Heart right ventricle (tissue), 16 donors: ENCODE measurements at regions not wholly inside any gene's neighbourhood (a gene's known extent, or its start where the extent isn't known, plus 50 kb on each side); places are given as distances from the start of the nearest gene placed in this dataset.

Experiments
- ATAC-seq, 8 donors: fragments of 200-7000 bp; cut with Tn5 transposase; one replicate each; pipeline ENCODE4 v1.9.1; 2020; ENCODE audit warnings: mild to moderate bottlenecking in 8 of 8, moderate library complexity in 8 of 8, moderate number of reproducible peaks in 1 of 8
- DNase-seq, 2 donors: peaks; one replicate each; pipeline ENCODE4 v3.0.0-alpha.2; 2020
- H3K27ac ChIP-seq, 10 donors: fragments of 200-600 bp; sonication (generic) in 2 of 10; one replicate each; pipeline versions ENCODE4 v1.5.0 to v1.8.0; 2020 to 2022; ENCODE audit warnings: mild to moderate bottlenecking in 3 of 10
- H3K27me3 ChIP-seq, 7 donors: fragments of 200-600 bp; one replicate each; pipeline ENCODE4 v1.8.0; 2021 to 2022; ENCODE audit warnings: mild to moderate bottlenecking in 2 of 7
- H3K36me3 ChIP-seq, 9 donors: fragments of 200-600 bp; sonication (generic) in 1 of 9; one replicate each; pipeline versions ENCODE4 v1.5.0 to v1.8.0; 2020 to 2022; ENCODE audit warnings: mild to moderate bottlenecking in 2 of 9
- H3K4me1 ChIP-seq, 9 donors: fragments of 200-600 bp; sonication (generic) in 1 of 9; one replicate each; pipeline versions ENCODE4 v1.5.0 to v1.8.0; 2020 to 2022; ENCODE audit warnings: mild to moderate bottlenecking in 4 of 9
- H3K4me3 ChIP-seq, 10 donors: fragments of 200-600 bp; sonication (generic) in 2 of 10; one replicate each; pipeline versions ENCODE4 v1.5.0 to v1.8.0; 2020 to 2022; ENCODE audit warnings: mild to moderate bottlenecking in 7 of 10, moderate library complexity in 2 of 10
- H3K9me3 ChIP-seq, 11 donors: fragments of 200-600 bp in 10 of 11; sonication (generic) in 2 of 11; one replicate each; pipeline versions ENCODE4 v1.5.0 to v1.8.0; 2013 to 2022; ENCODE audit warnings: mild to moderate bottlenecking in 2 of 11, control low read depth in 1 of 11, moderate library complexity in 1 of 11
- WGBS, 2 donors: extraction: QIAGEN DNeasy Blood & Tissue Kit; methylation state at CpG; one replicate each; pipeline ENCODE4 v1.1.7; 2013; ENCODE audit warnings: inconsistent platforms in 1 of 2; 5-methylcytosine and 5-hydroxymethylcytosine counted together
- intact Hi-C, 10 donors: fragments of 100-400 bp; cut with DNase I; formaldehyde crosslinking; loops; one replicate each; pipeline versions ENCODE4 v1.11.1 to v1.14.2; 2022
- TF ChIP-seq, protein P1 (sequence below), 9 donors: fragments of 200-600 bp; sonication (generic) in 2 of 9; IDR thresholded peaks; one replicate each; pipeline versions ENCODE4 v1.5.0 to v1.8.0; 2021 to 2022; ENCODE audit warnings: antibody characterized with exemption in 9 of 9, mild to moderate bottlenecking in 5 of 9, moderate library complexity in 1 of 9
- donor health status: Arrhythmogenic right ventricular cardiomyopathy.
- donor health status: ischemic (EF 13 %, LVEDD 7.1; RV severe dilation, severe dysfunction).
- donor health status: healthy with polysubstance abuse.
- donor health status: DM: no; HTN: yes; CAD: no.
- donor health status: DM: no; HTN: no; CAD: no.
- donor health status: ischemic (EF 25% LVEDD 6.9; RV normal size, moderate dysfunction).
- donor health status: ischemic (EF 25% LVEDD 5.7; RV mildly dilated, moderate dysfunction).
- donor health status: healthy.
- donor health status: DM: yes; HTN: yes; CAD: no.
- donor health status: Ischemic cardiomyopathy.
- donor health status: ischemic (EF 35%, LVEDD 5.7; RV mildly dilated, moderate dysfunction).
- donor health status: nonischemic (EF 11% LVEDD 7.7; RV severe dilation, severe dysfunction).
- donor health status: DM: yes; HTN: yes; CAD: no.
- donor health status: PGD.
- donor health status: ischemic (EF 29% LVEDD 5.4; RV normal size, mild dysfunction).
- donor health status: nonischemic (EF 23%, LVEDD 6.1; RV moderate dilation, normal function).

DNA sequence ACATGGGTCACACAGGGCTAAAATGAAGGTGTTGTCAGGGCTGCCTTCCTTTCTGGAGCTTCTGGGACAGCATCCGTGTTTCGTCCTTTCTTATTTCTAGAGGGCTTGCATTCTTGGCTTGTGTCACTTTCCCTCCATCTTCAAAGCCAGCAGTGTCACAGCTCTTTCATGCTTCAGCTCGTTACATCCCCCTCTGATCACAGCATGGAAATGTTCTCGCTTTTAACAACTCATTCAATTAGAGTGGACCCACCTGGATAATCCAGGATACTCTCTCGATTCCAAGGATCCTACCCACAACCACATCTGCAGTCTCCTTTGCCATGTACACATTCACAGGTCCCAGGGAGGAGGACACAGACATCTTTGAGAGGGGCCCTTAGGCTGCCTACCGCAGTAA lies 316.2 kb upstream of the FIGN start:
- no peak for ATAC-seq
- Histone ChIP-seq H3K27ac (no peak overlapping the region), H3K36me3 (no peaks in the 10 kb centered on the region)

DNA sequence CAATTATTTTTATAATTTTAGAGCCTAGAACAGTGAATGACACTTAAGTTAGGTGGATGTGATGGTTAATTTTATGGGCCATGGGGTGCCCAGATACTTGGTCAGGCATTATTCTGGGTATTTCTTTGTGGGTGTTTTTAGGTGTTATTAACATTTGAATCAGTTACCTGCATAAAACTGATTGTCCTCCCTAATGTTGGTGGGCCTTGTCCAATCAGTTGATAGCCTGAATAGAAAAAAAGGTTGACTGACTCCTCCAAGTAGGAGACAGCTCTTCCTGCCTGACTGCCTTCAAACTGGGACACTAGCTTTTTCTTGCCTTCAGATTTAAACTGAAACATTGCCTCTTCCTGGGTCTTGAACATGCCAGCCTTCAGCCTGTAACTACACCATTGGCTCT lies 312.9 kb upstream of the FIGN start:
- DNase-seq (no peak), ATAC-seq (no peak)
- TF ChIP-seq, protein P1, sequence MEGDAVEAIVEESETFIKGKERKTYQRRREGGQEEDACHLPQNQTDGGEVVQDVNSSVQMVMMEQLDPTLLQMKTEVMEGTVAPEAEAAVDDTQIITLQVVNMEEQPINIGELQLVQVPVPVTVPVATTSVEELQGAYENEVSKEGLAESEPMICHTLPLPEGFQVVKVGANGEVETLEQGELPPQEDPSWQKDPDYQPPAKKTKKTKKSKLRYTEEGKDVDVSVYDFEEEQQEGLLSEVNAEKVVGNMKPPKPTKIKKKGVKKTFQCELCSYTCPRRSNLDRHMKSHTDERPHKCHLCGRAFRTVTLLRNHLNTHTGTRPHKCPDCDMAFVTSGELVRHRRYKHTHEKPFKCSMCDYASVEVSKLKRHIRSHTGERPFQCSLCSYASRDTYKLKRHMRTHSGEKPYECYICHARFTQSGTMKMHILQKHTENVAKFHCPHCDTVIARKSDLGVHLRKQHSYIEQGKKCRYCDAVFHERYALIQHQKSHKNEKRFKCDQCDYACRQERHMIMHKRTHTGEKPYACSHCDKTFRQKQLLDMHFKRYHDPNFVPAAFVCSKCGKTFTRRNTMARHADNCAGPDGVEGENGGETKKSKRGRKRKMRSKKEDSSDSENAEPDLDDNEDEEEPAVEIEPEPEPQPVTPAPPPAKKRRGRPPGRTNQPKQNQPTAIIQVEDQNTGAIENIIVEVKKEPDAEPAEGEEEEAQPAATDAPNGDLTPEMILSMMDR (IDR thresholded peaks at IDR 0.05), result no peak
- H3K4me1 ChIP-seq, result peaks cover 0 to 19% (median 4%) of the 10 kb centered on the region in 9 donors
- intact Hi-C loops, result no loop called here
- H3K4me3 ChIP-seq, result no peak overlapping the region
- no peaks in the 10 kb centered on the region for H3K9me3 ChIP-seq
- H3K27me3 ChIP-seq, result no peaks in the 10 kb centered on the region
- no peaks in the 10 kb centered on the region for H3K36me3 ChIP-seq
- no peak overlapping the region for H3K27ac ChIP-seq

More for the DNA sequence above, 316.2 kb upstream of the FIGN start:
- 67 to 77% methylated on average over 6 of the region's 6 CpGs for WGBS, 2 donors
- intact Hi-C loops, result loop anchor here in 4 of 10 donors (10.0 kb wide), 2 partner anchors 307 to 317 kb away; partner anchors contain the start of gene FIGN (in 2 of the 4)
- H3K9me3 ChIP-seq, result no peaks in the 10 kb centered on the region
- H3K4me3 ChIP-seq, result no peak overlapping the region
- DNase-seq, result no peak
- H3K4me1 ChIP-seq, result peaks cover 0 to 15% (median 4%) of the 10 kb centered on the region in 9 donors
- no peaks in the 10 kb centered on the region for H3K27me3 ChIP-seq
- TF ChIP-seq, protein P1 (IDR thresholded peaks at IDR 0.05), result no peak

- 69 to 100% methylated on average over 2 of the region's 2 CpGs for WGBS, 2 donors
- DNase-seq, result no peak
- Histone ChIP-seq H3K4me3 (no peak overlapping the region), H3K27ac (no peak overlapping the region), H3K4me1 (peaks cover 0 to 12% (median 4%) of the 10 kb centered on the region in 9 donors), H3K36me3 (no peaks in the 10 kb centered on the region), H3K9me3 (peaks cover 0 to 13% (median 0%) of the 10 kb centered on the region in 11 donors), H3K27me3 (no peaks in the 10 kb centered on the region)
- TF ChIP-seq, protein P1 (IDR thresholded peaks at IDR 0.05), result no peak
- no peak for ATAC-seq
- intact Hi-C loops, result no loop called here
These were observed 310.2 kb upstream of the FIGN start for GRCh38 chr2:164046040-164046439.

DNA sequence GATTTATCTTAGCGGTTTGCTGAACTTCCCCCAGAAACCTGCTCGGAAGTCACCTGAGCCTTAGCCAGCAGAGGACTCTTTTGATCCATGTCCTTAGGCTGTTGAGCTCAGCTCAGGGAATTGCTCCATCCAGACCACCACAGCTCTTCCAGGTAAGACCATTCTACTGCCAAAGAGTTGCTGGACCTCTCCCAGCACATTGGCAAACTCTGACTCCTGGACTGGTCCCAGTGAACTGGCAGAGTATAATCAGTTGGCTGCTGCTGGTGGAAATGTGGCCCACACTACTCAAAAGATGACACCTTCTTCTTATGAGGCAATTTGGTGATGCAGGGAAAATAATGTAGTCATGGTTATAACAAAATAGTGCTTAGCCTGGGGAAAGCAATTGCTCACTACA lies 308.8 kb upstream of the FIGN start:
- Histone ChIP-seq H3K27ac (no peak overlapping the region), H3K27me3 (no peaks in the 10 kb centered on the region), H3K4me1 (peaks cover 0 to 4% (median 0%) of the 10 kb centered on the region in 9 donors), H3K36me3 (no peaks in the 10 kb centered on the region), H3K9me3 (peaks cover 0 to 20% (median 0%) of the 10 kb centered on the region in 11 donors), H3K4me3 (no peak overlapping the region)
- WGBS, 2 donors, result 75 to 79% methylated on average over 2 of the region's 2 CpGs
- intact Hi-C loops, result no loop called here
- DNase-seq, result peak; percentile 33 to 59
- TF ChIP-seq, protein P1 (IDR thresholded peaks at IDR 0.05), result no peak
- ATAC-seq, result peak; percentile 65 to 99 (median 92)
